Thymus (tissue), 11 donors: ENCODE measurements at regions not wholly inside any gene's neighbourhood (a gene's known extent, or its start where the extent isn't known, plus 50 kb on each side); places are given as distances from the start of the nearest gene placed in this dataset.

Source experiments
- DNase-seq, 9 donors: peaks; one replicate each; pipeline ENCODE4 v3.0.0-alpha.2; 2013; ENCODE audit warnings: low spot score in 9 of 9, low read depth in 6 of 9, missing footprints in 1 of 9
- H3K27ac ChIP-seq, 2 donors: one replicate each; pipeline ENCODE4 v1.5.1; 2013; ENCODE audit warnings: control low read depth in 1 of 2, low read depth in 1 of 2, low read length in 1 of 2, mild to moderate bottlenecking in 1 of 2, moderate library complexity in 1 of 2
- H3K27me3 ChIP-seq, 2 donors: one replicate each; pipeline ENCODE4 v1.5.1; 2013; ENCODE audit warnings: low read length in 1 of 2; ENCODE audit not compliant: control insufficient read depth in 2 of 2, insufficient read depth in 1 of 2
- H3K36me3 ChIP-seq, 2 donors: one replicate each; pipeline ENCODE4 v1.5.1; 2013; ENCODE audit warnings: low read length in 1 of 2, mild to moderate bottlenecking in 1 of 2, moderate library complexity in 1 of 2; ENCODE audit not compliant: control insufficient read depth in 2 of 2, insufficient read depth in 2 of 2
- H3K4me1 ChIP-seq, 2 donors: one replicate each; pipeline ENCODE4 v1.5.1; 2013; ENCODE audit warnings: low read length in 2 of 2; ENCODE audit not compliant: control insufficient read depth in 2 of 2, insufficient read depth in 2 of 2
- H3K4me3 ChIP-seq, 2 donors: one replicate each; pipeline ENCODE4 v1.5.1; 2013; ENCODE audit warnings: low read length in 2 of 2, control low read depth in 1 of 2, mild to moderate bottlenecking in 1 of 2
- H3K9me3 ChIP-seq, 2 donors: one replicate each; pipeline ENCODE4 v1.5.1; 2013; ENCODE audit warnings: low read length in 1 of 2, mild to moderate bottlenecking in 1 of 2; ENCODE audit not compliant: control insufficient read depth in 2 of 2, insufficient read depth in 1 of 2
- WGBS: extraction: QIAGEN DNeasy Blood & Tissue Kit; methylation state at CpG from one replicate; pipeline ENCODE4 v1.1.7; 2013; 5-methylcytosine and 5-hydroxymethylcytosine counted together
- donor health status: healthy.

GRCh38 chr1:203944651-203945404 is 83.4 kb downstream of the SNRPE start:
- peak in 2 of 9 donors; percentile 17 to 58 for DNase-seq
- H3K36me3 ChIP-seq = no peaks in the 10 kb centered on the region
- no peaks in the 10 kb centered on the region for H3K9me3 ChIP-seq
- 23% methylated on average over 4 of the region's 4 CpGs for WGBS
- no peak overlapping the region for H3K4me3 ChIP-seq
- no peak overlapping the region for H3K27ac ChIP-seq
- peaks cover 5 to 12% of the 10 kb centered on the region in 2 donors for H3K4me1 ChIP-seq
- H3K27me3 ChIP-seq = no peaks in the 10 kb centered on the region

DNA sequence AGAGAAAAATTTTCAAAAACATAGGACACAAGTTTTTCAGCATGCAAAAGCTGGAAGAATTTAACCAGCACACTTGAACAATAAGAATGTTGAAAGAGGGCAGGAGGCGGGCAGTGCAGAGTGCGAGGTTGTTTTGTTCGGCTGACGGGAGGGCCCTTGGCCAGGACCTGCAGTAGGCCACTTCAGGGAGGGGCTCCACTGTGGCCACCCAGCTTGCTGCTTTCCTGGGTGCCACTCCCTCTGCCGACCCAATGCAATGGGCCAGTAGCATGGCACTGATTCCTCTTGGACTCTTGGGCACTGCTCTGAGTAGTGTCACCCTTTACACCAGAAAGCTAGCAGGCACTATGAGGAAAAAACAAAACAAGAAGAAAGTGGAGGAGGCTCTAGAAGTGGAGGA is 92.9 kb downstream of the SNRPE start:
- DNase-seq = no peak
- Histone ChIP-seq H3K27ac (no peak overlapping the region), H3K27me3 (no peaks in the 10 kb centered on the region), H3K36me3 (no peaks in the 10 kb centered on the region), H3K4me3 (no peak overlapping the region), H3K9me3 (peaks cover 0 to 4% of the 10 kb centered on the region in 2 donors), H3K4me1 (no peaks in the 10 kb centered on the region)
- WGBS = 99% methylated on average over 5 of the region's 5 CpGs

DNA sequence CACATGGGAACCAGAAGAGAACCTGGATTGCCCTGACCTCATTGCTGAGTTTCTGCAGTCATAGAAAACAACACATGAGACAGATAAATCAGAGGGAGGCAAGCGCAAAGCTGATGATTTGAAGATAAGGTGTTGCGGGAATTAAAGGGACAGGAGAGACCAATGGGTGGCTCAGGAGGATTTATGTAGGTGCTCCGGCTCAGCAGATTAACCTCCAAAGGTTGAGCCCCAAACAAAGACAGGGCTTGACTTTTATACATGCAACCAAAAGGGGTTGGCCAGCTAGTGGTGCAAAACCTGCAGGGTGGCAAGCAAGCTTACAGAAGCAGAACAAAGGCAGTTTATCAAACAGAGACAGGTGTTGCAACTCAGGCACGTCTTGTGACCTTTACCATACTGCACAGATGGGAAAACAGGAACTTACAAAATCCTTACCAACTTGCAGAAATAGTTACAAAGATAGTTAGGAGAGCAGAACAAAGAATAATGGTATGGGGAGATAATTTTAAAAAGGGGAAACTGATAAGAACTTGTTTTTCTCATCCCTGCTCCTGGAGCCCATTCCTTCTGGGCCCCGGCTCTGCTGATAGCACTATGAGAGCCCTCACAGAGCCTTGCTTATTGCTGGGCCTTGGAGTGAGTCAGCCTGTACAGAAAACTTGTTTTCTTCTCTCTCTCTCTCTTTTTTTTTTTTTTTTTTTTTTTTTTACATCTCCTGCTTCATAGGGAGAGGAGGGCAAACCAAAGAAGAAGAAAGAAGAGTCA is 93.6 kb downstream of the SNRPE start:
- H3K36me3 ChIP-seq = no peaks in the 10 kb centered on the region
- no peak overlapping the region for H3K4me3 ChIP-seq
- WGBS = 72% methylated on average over 5 of the region's 5 CpGs
- H3K27me3 ChIP-seq = no peaks in the 10 kb centered on the region
- no peak for DNase-seq
- no peak overlapping the region for H3K27ac ChIP-seq
- H3K9me3 ChIP-seq = peaks cover 0 to 4% of the 10 kb centered on the region in 2 donors
- no peaks in the 10 kb centered on the region for H3K4me1 ChIP-seq

- 93% methylated on average over 2 of the region's 2 CpGs for WGBS
- H3K4me3 ChIP-seq = no peak overlapping the region
- no peaks in the 10 kb centered on the region for H3K27me3 ChIP-seq
- H3K9me3 ChIP-seq = peaks cover 0 to 12% of the 10 kb centered on the region in 2 donors
- no peak for DNase-seq
- no peaks in the 10 kb centered on the region for H3K4me1 ChIP-seq
- H3K27ac ChIP-seq = no peak overlapping the region
- H3K36me3 ChIP-seq = no peaks in the 10 kb centered on the region
Observed at GRCh38 chr1:203968761-203969160, 104.2 kb upstream of the SOX13 start.

- Histone ChIP-seq H3K27ac (no peak overlapping the region), H3K36me3 (no peaks in the 10 kb centered on the region), H3K4me1 (no peaks in the 10 kb centered on the region), H3K4me3 (no peak overlapping the region), H3K9me3 (peaks cover 0 to 12% of the 10 kb centered on the region in 2 donors), H3K27me3 (no peaks in the 10 kb centered on the region)
- DNase-seq = no peak
- 91% methylated on average over 3 of the region's 3 CpGs for WGBS
Observed at GRCh38 chr1:203969846-203970245, 103.1 kb upstream of the SOX13 start.

DNA sequence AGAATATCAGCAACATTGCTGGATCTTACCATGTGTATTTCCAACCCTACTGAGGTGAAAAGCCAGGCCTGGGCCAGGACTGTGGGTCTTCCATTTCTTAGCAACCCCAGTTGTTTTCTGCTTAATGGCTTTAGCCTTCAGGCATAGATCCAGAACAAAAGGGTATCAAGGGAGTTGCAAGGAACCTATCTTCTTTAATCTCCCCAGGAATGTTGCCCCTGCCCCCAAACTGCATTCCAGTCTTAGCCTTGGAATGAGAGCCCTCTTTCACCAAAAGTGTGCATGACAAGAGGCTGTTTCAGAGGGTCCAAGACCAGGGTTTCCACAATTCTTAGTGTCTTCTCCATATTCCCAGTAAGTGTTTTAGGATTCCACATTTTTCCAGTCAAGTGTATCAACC is 87.9 kb upstream of the SOX13 start:
- no peaks in the 10 kb centered on the region for H3K4me1 ChIP-seq
- no peak overlapping the region for H3K27ac ChIP-seq
- H3K4me3 ChIP-seq = no peak overlapping the region
- no peaks in the 10 kb centered on the region for H3K27me3 ChIP-seq
- H3K9me3 ChIP-seq = no peaks in the 10 kb centered on the region
- H3K36me3 ChIP-seq = no peaks in the 10 kb centered on the region
- no peak for DNase-seq

GRCh38 chr1:203985676-203986075 is 87.2 kb upstream of the SOX13 start:
- DNase-seq = no peak
- Histone ChIP-seq H3K9me3 (no peaks in the 10 kb centered on the region), H3K27ac (no peak overlapping the region), H3K4me1 (no peaks in the 10 kb centered on the region), H3K36me3 (no peaks in the 10 kb centered on the region), H3K4me3 (no peak overlapping the region), H3K27me3 (no peaks in the 10 kb centered on the region)
- WGBS = 94% methylated on average over 2 of the region's 2 CpGs

- Histone ChIP-seq H3K27me3 (no peaks in the 10 kb centered on the region), H3K4me3 (no peak overlapping the region), H3K27ac (no peak overlapping the region), H3K9me3 (no peaks in the 10 kb centered on the region), H3K4me1 (no peaks in the 10 kb centered on the region), H3K36me3 (no peaks in the 10 kb centered on the region)
- 92% methylated on average over 5 of the region's 5 CpGs for WGBS
- no peak for DNase-seq
Observed at GRCh38 chr1:203986887-203987461, 85.9 kb upstream of the SOX13 start.

- 84% methylated on average over 8 of the region's 8 CpGs for WGBS
- Histone ChIP-seq H3K36me3 (no peaks in the 10 kb centered on the region), H3K27me3 (no peaks in the 10 kb centered on the region), H3K4me1 (no peaks in the 10 kb centered on the region), H3K27ac (no peak overlapping the region), H3K4me3 (no peak overlapping the region), H3K9me3 (no peaks in the 10 kb centered on the region)
- DNase-seq = no peak
Observed at GRCh38 chr1:203990118-203990517, 82.8 kb upstream of the SOX13 start.
